WTC11 (cell line): ENCODE measurements at regions not wholly inside any gene's neighbourhood (a gene's known extent, or its start where the extent isn't known, plus 50 kb on each side); places are given as distances from the start of the nearest gene placed in this dataset.

Experiments used
- ATAC-seq: fragments of 200-7000 bp; cut with Tn5 transposase; 2 replicates; pipeline ENCODE4 v1.10.0; 2021; ENCODE audit warnings: mild to moderate bottlenecking, moderate library complexity
- CTCF ChIA-PET: fragments of 300-600 bp; sonication (Branson Sonifier 250); formaldehyde crosslinking; loops from one replicate; lab custom pipeline; 2021; ENCODE audit warnings: antibody characterized with exemption; lab: Charles Lee
- POLR2A ChIA-PET: fragments of 350-600 bp; sonication (Branson Sonifier 250); formaldehyde crosslinking; loops from one replicate; lab custom pipeline; 2021; ENCODE audit warnings: antibody characterized with exemption; lab: Charles Lee
- DNase-seq: peaks from one replicate; pipeline ENCODE4 v3.0.0; 2021; ENCODE audit warnings: low spot score
- H3K27ac Mint-ChIP-seq: 2 replicates; pipeline ENCODE4 v1.8.0; 2021; ENCODE audit warnings: mixed read lengths
- H3K27me3 Mint-ChIP-seq: 2 replicates; pipeline ENCODE4 v1.8.0; 2021; ENCODE audit warnings: low read depth, mild to moderate bottlenecking, moderate library complexity, mixed read lengths
- H3K36me3 Mint-ChIP-seq: 2 replicates; pipeline ENCODE4 v1.8.0; 2021; ENCODE audit warnings: mixed read lengths
- H3K4me1 Mint-ChIP-seq: 2 replicates; pipeline ENCODE4 v1.8.0; 2022; ENCODE audit warnings: mixed read lengths
- H3K4me3 Mint-ChIP-seq: 2 replicates; pipeline ENCODE4 v1.8.0; 2021; ENCODE audit warnings: mild to moderate bottlenecking, moderate library complexity, mixed read lengths
- H3K9me3 Mint-ChIP-seq: 2 replicates; pipeline ENCODE4 v1.8.0; 2021; ENCODE audit warnings: mixed read lengths
- AR ChIP-seq: fragments of 250-450 bp; sonication (Bioruptor Pico); IDR thresholded peaks from 2 replicates; pipeline ENCODE4 v1.9.0; 2021; ENCODE audit warnings: mild to moderate bottlenecking
- ATF2 ChIP-seq: sonication (generic); formaldehyde crosslinking; IDR thresholded peaks from 2 replicates; pipeline ENCODE4 v1.8.1; 2022; ENCODE audit warnings: low read depth, missing genetic modification reagents, borderline replicate concordance
- CDX4 ChIP-seq: fragments of 250-450 bp; sonication (Bioruptor Pico); IDR thresholded peaks from 2 replicates; pipeline ENCODE4 v1.9.0; 2021; ENCODE audit warnings: moderate library complexity, mild to moderate bottlenecking, inconsistent platforms, borderline replicate concordance
- CREM ChIP-seq: sonication (generic); formaldehyde crosslinking; IDR thresholded peaks from 2 replicates; pipeline ENCODE4 v1.8.1; 2022; ENCODE audit warnings: mild to moderate bottlenecking, missing genetic modification reagents, moderate library complexity
- CTCF ChIP-seq: fragments of 200-600 bp; IDR thresholded peaks from 2 replicates; pipeline ENCODE4 v1.8.0; 2022; ENCODE audit warnings: antibody characterized with exemption
- EMX1 ChIP-seq: fragments of 250-450 bp; sonication (Bioruptor Pico); IDR thresholded peaks from 2 replicates; pipeline ENCODE4 v1.8.0; 2021; ENCODE audit warnings: mild to moderate bottlenecking
- FOXJ3 ChIP-seq: sonication (generic); formaldehyde crosslinking; IDR thresholded peaks from 2 replicates; pipeline ENCODE4 v1.9.0; 2021; ENCODE audit warnings: missing genetic modification reagents, mild to moderate bottlenecking, borderline replicate concordance
- HMGA2 ChIP-seq: fragments of 250-450 bp; sonication (Bioruptor Pico); IDR thresholded peaks from 2 replicates; pipeline ENCODE4 v1.4.0; 2021; ENCODE audit warnings: mild to moderate bottlenecking, moderate library complexity
- JUN ChIP-seq: sonication (generic); formaldehyde crosslinking; IDR thresholded peaks from 2 replicates; pipeline ENCODE4 v1.8.0; 2023; ENCODE audit warnings: mild to moderate bottlenecking, missing genetic modification reagents
- MAX ChIP-seq: sonication (generic); formaldehyde crosslinking; IDR thresholded peaks from 2 replicates; pipeline ENCODE4 v1.8.0; 2022; ENCODE audit warnings: mild to moderate bottlenecking, missing genetic modification reagents
- PREB ChIP-seq: sonication (generic); formaldehyde crosslinking; IDR thresholded peaks from 2 replicates; pipeline ENCODE4 v1.8.1; 2022; ENCODE audit warnings: mild to moderate bottlenecking, missing genetic modification reagents, moderate library complexity, borderline replicate concordance
- RELA ChIP-seq: sonication (generic); formaldehyde crosslinking; IDR thresholded peaks from 2 replicates; pipeline ENCODE4 v1.8.1; 2022; ENCODE audit warnings: missing genetic modification reagents, mild to moderate bottlenecking, borderline replicate concordance
- SMAD3 ChIP-seq: sonication (generic); formaldehyde crosslinking; IDR thresholded peaks from 2 replicates; pipeline ENCODE4 v1.8.0; 2022; ENCODE audit warnings: missing genetic modification reagents, mild to moderate bottlenecking, borderline replicate concordance
- SP1 ChIP-seq: sonication (generic); formaldehyde crosslinking; conservative IDR thresholded peaks from 2 replicates; pipeline ENCODE4 v1.8.1; 2022; ENCODE audit warnings: missing genetic modification reagents
- ZBTB21 ChIP-seq: sonication (generic); formaldehyde crosslinking; IDR thresholded peaks from 2 replicates; pipeline ENCODE4 v1.8.1; 2023; ENCODE audit warnings: mild to moderate bottlenecking, missing genetic modification reagents, borderline replicate concordance
- ZNF317 ChIP-seq: sonication (generic); formaldehyde crosslinking; IDR thresholded peaks from 2 replicates; pipeline ENCODE4 v1.8.1; 2023; ENCODE audit warnings: low read depth, mild to moderate bottlenecking, moderate library complexity, missing genetic modification reagents, borderline replicate concordance
- ZNF423 ChIP-seq: fragments of 250-450 bp; sonication (Bioruptor Pico); IDR thresholded peaks from 2 replicates; pipeline ENCODE4 v2.1.2; 2022; ENCODE audit warnings: mild to moderate bottlenecking, moderate library complexity

- Mint-ChIP-seq H3K4me1 (no peaks in the 10 kb centered on the region), H3K27ac (no peak overlapping the region), H3K36me3 (no peaks in the 10 kb centered on the region), H3K27me3 (no peaks in the 10 kb centered on the region), H3K9me3 (peaks cover 7% of the 10 kb centered on the region; the same call in 1 of the 2 replicates), H3K4me3 (no peak overlapping the region)
- DNase-seq (no peak), ATAC-seq (no peak)
- POLR2A ChIA-PET = no interaction called here
- CTCF ChIA-PET = no interaction called here
- no peak for TF ChIP-seq RELA (CRISPR knock-in tag)
- TF ChIP-seq FOXJ3 (CRISPR knock-in tag) = no peak
- no peak for TF ChIP-seq ZNF423
- TF ChIP-seq ZNF317 (CRISPR knock-in tag) = no peak
- TF ChIP-seq CTCF = no peak
- no peak for TF ChIP-seq PREB (CRISPR knock-in tag)
- no peak for TF ChIP-seq AR (CRISPR knock-in tag)
- TF ChIP-seq MAX (CRISPR knock-in tag) = no peak
- no peak for TF ChIP-seq SMAD3 (CRISPR knock-in tag)
- TF ChIP-seq ATF2 = no peak
- no peak for TF ChIP-seq CREM (CRISPR knock-in tag)
- no peak for TF ChIP-seq HMGA2
- no peak for TF ChIP-seq ZBTB21 (CRISPR knock-in tag)
- no peak for TF ChIP-seq CDX4 (CRISPR knock-in tag)
- no peak for TF ChIP-seq JUN (CRISPR knock-in tag)
Measured at GRCh38 chr3:145951441-145951840, 209.5 kb downstream of the PLOD2 start.

- Mint-ChIP-seq H3K4me1 (no peaks in the 10 kb centered on the region), H3K27me3 (no peaks in the 10 kb centered on the region), H3K4me3 (no peak overlapping the region), H3K27ac (no peak overlapping the region), H3K36me3 (no peaks in the 10 kb centered on the region), H3K9me3 (peaks cover 7% of the 10 kb centered on the region; the same call in 1 of the 2 replicates)
- ChIA-PET CTCF (no interaction called here), POLR2A (no interaction called here)
- ATAC-seq (no peak), DNase-seq (no peak)
- no peak for TF ChIP-seq PREB (CRISPR knock-in tag)
- no peak for TF ChIP-seq SP1 (CRISPR knock-in tag)
- TF ChIP-seq EMX1 (CRISPR knock-in tag) = no peak
Measured at GRCh38 chr3:145952536-145952935, 208.4 kb downstream of the PLOD2 start.
